HG03342 (cell line): ENCODE measurements at regions not wholly inside any gene's neighbourhood (a gene's known extent, or its start where the extent isn't known, plus 50 kb on each side); places are given as distances from the start of the nearest gene placed in this dataset.

Source experiments
- ATAC-seq: cut with Tn5 transposase; IDR thresholded peaks from one replicate; pipeline ENCODE4 v1.9.1; 2021; ENCODE audit warnings: mild to moderate bottlenecking, moderate library complexity; ENCODE audit not compliant: unreplicated experiment

GRCh38 chr2:14826518-14826917, 194.0 kb downstream of the LRATD1 start:
- no peak for ATAC-seq

GRCh38 chr2:14827226-14828023, 194.9 kb downstream of the LRATD1 start:
- no peak for ATAC-seq

DNA sequence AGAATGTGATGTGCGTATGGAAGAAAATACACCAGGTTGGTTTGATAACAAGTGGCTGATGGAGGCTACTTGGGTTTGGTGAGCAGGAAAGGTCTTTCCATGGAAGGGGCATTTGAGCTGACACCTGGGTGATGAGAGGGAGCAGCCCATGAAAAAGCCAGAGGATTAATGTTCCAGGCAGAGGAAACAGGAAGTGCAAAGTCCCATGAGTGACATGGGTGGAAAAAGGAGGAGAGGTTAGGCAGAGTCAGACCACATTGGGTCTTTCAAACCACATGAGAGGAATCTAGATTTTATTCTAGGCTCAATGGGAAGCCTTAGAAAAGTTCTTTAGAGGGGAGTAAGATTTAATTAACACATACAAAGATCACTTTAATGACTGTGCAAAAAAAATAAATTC, 195.7 kb downstream of the LRATD1 start:
- ATAC-seq: no peak

DNA sequence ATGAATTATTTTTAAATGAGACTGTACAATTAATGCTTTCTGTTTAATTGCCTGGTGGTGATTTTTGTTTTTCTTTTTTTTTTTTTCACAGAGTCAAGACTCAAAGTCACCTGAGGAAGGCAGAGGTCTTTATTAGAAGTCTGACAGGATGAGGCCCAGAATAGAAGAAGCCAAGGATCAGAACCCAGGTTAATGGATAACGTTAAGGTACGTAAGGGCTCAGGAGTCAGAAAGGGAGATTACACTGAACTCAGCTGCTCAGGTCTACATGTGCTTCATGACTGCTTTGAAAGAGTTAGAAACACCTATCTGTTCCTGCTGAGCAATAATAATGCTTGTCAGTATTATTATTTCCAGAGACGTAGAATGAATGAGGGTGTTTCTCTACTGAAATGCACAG, 196.5 kb downstream of the LRATD1 start:
- no peak for ATAC-seq

DNA sequence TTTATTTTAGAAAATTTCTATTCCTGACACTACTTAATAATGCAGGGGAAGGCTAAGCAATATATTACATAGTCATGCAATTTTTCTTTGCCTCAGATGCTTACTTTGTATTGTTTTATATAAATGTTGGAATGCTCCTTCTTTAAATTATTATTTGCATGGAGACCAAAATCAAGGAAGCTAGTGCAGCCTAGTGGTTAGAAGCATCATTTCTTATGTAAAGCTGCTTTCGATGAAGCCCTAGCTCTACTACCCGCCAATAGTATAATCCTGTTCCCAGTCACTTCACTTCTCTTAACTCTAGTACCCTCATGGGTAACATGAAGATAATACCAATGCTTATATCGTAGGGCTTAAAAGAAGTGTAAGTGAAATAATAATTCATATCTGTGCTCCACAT, 198.9 kb downstream of the LRATD1 start:
- no peak for ATAC-seq

GRCh38 chr2:14843507-14844204, 211.1 kb downstream of the LRATD1 start:
- no peak for ATAC-seq

DNA sequence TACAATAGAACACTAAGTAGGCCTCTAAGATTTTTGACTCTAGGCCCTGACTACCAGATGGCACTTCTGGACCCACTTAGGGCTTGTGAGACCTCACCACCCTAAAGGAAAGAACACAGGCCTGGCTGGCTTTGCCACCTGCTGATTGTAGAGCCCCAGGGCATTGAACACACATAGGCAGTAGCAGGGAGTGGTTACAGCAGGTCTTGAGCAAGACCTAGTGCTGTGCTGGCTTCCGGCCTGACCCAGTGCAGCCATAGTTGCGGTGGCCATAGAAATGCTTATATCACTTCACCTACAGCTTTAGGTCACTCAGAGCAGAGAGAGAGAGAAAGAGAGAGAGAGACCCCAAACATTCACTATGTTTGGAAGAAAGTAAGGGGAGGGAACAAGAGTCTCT, 223.2 kb downstream of the LRATD1 start:
- ATAC-seq: no peak

DNA sequence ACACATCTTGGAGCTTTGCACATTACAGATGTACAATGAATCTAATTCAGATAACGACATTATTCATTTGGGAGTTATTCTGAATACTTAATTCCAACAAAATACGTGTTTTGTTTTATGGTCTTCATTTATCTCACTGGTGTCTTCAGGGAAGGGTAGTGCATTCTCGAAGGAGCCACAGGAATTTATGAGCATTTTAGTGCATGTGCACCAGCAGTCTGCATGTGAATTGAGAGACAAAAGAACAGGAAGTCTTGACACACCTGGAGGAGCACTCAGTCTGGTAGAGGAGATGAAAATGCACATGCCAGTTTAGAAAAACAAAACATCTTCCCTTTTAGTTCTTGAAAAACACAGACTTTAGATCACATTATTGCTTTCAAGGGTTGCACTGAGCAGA, 228.7 kb downstream of the LRATD1 start:
- no peak for ATAC-seq

DNA sequence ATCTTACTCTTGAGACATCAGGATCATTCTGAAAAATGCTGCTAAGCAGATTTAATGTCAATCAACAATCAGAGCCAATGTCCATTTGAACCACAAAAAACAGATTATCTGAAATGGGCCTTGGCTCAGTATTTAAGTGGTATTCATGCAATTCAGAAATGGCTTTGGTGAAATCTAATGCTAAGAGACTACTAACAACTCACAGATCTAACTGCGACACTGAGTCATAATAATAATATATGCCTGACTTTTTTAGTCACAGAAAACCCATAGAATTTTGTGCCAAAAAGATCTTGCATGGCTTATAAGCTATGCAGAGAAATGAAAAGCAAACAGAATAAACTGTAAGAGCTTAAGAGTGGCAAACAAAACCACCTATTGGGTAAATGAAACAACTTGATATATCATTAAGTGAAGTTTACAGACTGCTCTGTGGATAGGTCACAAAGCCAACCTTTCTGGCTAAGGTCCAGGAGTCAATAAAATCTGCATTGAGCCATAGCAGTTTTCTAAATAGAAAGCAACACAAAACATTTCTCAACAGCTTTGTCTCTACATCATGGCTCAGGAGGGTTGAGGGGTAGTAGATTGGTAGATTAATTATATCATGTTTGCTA, 234.3 kb downstream of the LRATD1 start:
- ATAC-seq: no peak

DNA sequence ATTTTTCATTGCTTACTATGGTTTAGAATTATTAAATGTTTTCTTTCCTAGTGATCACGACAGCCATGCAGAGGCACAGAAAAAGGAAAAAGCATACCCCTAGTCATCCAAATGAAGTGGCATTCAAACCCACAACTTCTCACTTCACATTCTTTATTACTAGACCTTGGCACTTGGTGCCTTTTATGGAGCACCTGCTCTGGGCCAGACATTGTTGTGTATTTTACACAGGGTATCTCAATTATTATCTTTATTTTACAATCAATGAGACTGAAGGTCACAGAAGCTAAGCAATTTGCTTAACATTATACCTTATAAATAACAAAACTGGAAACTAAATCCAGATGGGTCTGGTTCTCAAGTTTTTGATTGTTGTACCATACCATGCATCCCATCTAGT, 235.3 kb downstream of the LRATD1 start:
- ATAC-seq: no peak

- ATAC-seq: no peak
These were observed 240.3 kb downstream of the LRATD1 start for GRCh38 chr2:14872779-14873325.

GRCh38 chr2:14881651-14882327, 249.3 kb downstream of the LRATD1 start:
- no peak for ATAC-seq

- ATAC-seq: no peak
These were observed 252.1 kb downstream of the LRATD1 start for GRCh38 chr2:14884651-14885050.

DNA sequence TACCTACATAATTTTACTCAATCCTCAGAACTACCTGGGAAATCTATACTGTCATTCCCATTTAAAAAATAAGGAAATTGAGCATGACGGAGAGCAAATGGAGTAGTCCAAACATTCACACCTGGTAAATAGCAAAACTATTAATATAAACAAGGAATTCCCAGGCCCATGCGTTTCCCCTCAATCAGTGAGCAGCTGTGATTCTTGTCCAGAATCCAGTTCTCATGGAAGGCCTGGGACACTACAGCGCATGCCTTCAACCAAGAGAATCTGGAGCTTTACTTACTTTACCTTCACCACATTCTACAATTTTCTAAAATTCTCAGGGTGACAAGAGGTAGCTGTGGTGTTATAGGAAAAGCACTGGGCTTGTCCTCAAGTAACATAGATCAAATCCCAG, 259.0 kb downstream of the LRATD1 start:
- no peak for ATAC-seq

DNA sequence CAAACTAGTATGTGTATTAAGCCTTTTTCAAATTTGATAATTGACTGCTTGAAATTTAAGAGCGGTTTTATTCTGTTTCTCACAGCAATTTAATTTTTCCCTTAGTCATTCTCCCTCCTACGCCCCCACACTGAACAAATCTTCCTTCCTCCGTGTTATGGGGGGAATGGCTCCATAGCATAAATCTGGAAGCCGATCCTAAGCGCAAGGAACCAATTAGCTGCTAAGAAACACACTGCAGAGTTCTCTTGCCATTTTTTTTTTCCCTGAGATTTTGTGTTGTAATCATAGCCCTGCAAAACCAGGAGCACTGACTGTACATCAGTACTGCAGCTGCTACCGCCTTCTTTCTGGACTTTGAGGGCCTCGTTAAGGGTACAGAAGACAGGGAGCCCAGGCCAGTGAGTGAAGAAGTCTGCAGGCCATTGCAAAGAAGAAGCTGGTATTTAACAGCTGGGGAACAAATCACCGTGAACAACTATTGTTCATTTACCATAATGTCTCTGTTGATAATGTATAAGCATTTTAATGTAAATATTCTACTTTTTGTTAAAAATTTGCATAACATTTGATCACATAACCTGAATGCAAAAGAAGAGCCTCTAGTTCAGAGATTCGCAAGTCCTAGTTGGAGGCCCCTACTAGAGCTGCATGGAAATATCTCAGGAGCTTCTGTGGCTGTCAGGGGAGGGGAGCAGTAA, 264.0 kb downstream of the LRATD1 start:
- no peak for ATAC-seq

GRCh38 chr2:14899621-14900414, 267.3 kb downstream of the LRATD1 start:
- ATAC-seq: no peak

DNA sequence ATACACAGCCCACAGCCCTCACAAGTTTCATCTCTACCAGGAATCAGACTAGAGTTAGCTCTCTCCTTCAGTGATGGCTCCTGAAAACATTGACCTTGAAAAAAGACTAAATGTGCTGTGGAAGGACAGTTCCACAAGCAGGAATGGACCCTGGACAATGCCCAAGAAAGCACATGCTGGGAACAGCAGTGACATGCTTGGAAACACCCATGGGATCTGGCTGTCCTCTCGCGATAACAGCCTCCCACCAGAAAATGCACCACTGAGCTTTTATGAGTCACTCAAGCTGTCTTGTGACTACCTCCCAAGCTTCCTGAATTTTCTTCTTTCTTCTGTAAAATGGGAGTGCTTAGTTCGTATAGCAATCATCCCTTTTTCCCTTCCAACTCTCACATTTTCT, 269.2 kb downstream of the LRATD1 start:
- ATAC-seq: no peak

- ATAC-seq: no peak
These were observed 270.4 kb downstream of the LRATD1 start for GRCh38 chr2:14902953-14903352.

DNA sequence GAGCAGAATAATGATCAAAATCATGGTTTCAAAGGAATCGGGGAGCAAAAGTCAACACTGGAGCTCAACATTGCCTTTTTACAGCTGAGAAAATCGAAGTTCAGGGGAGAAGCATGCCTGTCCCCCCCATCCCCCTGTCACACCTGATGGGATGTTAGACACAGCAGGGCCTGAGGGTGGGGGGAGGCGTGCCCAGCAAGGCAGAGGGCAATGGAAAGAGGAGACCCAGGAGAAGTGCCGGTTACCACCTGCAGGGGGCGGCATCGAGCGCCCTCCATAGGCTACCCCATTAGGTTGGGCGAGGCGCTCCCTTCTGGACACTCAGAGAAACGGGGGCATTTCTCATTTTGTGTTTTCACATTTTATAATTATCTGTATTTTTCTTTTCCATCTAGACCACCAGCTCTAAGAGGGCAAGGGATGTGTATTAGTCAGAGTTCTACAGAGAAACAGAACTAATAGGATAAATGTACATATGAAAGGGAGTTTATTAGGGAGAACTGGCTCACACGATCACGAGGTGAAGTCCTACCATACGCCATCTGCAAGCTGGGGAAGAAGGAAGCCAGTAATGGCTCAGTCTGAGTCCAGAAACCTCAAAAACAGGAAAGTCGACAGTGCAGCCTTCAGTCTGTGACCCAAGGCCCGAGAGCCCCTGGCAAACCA, 271.3 kb downstream of the LRATD1 start:
- ATAC-seq: peak; percentile 99
